ENCODE measurements at regions not wholly inside any gene's neighbourhood (a gene's known extent, or its start where the extent isn't known, plus 50 kb on each side); places are given as distances from the start of the nearest gene placed in this dataset.

DNA sequence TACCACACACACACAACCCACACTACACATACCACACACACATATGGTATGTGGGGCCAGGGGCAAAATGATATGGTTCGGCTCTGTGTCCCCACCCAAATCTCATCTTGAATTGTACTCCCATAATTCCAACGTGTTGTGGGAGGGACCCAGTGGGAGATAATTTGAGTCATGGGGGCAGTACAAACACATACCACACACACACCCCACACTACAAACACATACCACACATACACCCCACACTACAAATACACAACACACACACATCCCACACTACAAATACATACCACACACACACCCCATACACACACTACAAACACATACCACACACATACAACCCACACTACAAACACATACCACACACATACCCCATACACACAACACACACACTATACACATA is 117.8 kb downstream of the TTC32 start:
- no peak for DNase-seq (ENCODE audit: low read depth)

GRCh38 chr2:19776941-19777514 is 124.8 kb downstream of the TTC32 start:
- no peak for DNase-seq (ENCODE audit: low read depth)

- DNase-seq (ENCODE audit: low read depth): no peak
These were observed 125.9 kb downstream of the TTC32 start for GRCh38 chr2:19775838-19776237.

DNA sequence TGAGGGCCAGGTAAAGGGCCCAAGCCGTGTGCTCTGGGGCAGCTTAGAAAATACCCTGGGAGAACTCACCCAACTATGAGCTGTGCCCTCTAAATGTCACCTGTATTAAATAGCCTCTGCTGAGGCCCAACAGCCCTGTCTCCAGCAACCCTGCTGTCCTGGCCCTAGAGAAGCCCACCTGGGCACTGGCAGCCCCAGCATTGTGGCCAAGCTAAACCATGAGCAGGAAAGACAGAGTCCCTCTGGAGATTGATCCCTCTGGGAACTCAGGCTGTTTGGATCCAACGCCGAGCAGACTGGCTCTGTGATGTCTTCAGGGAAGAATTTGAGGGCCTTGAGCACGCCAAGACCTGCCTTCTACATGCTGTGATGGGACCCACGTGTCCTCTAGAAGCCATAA is 126.5 kb downstream of the TTC32 start:
- no peak for DNase-seq (ENCODE audit: low read depth)

- no peak for DNase-seq (ENCODE audit: low read depth)
These were observed 127.0 kb downstream of the TTC32 start for GRCh38 chr2:19774805-19775176.

DNA sequence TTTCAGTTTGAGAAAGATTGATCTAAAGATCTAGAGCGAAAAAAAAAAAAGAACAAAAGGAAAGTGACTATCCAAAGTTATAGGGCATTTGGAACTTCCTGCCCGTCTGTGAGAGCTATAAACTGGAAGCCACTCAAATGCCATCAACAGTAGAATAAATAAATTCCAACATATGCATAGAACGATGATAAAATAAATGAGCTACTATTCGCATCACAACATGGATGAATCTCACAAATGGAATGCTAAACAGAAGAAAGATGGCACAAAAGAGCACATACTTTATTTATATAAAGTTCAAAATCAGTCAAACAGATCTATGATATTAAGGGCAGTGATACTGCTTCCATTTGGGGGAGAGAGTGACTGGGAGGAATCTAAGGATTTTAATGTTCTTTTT is 128.8 kb downstream of the TTC32 start:
- DNase-seq (ENCODE audit: low read depth): no peak

GRCh38 chr2:19769513-19769912 is 132.3 kb downstream of the TTC32 start:
- DNase-seq (ENCODE audit: low read depth): no peak

DNA sequence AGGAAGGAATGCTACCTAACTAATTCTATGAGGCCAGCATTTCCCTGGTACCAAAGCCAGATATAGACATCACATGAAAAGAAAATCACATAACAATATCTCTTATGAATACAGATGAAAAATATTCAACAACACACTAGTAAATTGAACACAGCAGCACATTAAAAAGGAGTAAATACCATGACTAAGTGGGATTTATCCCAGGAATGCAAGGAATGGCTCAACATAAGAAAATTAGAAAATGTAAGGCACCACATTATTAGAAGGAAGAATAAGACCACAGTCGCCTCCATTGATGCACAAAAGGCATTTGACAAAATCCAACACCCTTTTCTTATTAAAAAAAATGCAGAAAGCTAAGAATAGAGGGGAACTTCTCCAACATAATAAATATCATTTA is 133.9 kb downstream of the TTC32 start:
- DNase-seq (ENCODE audit: low read depth): no peak

- DNase-seq (ENCODE audit: low read depth): no peak
These were observed 136.8 kb downstream of the TTC32 start for GRCh38 chr2:19764998-19765397.

GRCh38 chr2:19763731-19764130 is 138.1 kb downstream of the TTC32 start:
- no peak for DNase-seq (ENCODE audit: low read depth)

DNA sequence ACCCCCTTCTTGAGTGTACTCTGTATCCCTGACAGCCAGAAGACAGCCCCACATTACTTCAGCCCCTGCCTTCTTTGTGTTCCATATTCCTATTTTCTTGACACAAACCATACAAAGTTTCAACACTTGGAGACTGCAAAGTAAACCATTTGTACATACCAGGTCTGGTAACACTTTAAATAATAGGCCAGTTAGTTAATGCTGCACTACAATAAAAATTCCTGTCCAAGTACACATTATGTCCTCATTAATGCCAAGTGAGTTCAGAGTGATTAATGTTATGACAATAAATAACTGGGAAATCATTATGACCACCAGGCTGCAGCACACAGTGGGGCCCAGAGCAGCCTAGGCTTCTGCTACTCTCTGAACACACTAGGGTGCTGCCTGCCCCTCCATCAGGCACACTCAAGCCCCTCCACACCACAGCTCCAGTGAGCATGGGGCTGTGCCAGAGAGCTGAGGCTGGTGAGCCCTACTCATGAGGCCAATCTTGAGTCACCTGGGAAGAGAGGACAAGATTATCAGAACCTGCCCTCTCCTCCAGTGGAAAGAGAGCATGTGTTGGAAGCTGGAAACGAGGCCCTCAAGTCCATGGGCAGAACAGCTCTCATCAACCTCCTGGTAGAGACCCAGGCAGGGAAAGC is 138.7 kb downstream of the TTC32 start:
- DNase-seq (ENCODE audit: low read depth): no peak

DNA sequence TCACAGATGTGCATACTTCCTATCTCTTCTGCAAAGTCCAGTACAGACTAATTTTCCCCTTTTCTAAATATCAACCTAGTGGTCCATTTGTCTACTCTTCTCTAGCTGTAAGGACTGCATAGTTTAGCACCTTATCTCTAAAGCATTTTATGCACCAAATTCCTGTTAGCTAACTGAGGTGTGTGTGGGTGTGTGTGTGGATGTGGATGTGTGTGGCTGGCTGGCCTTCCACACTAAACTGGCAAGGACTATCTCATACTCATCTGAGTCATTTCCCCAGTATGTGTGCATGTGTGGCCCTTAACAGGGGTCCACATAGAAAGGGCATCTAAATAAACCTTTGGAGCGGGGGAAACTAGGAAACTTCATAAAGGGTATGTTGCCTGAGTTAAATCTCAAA is 139.6 kb downstream of the TTC32 start:
- no peak for DNase-seq (ENCODE audit: low read depth)

- DNase-seq (ENCODE audit: low read depth): no peak
These were observed 141.9 kb downstream of the TTC32 start for GRCh38 chr2:19759880-19760279.

DNA sequence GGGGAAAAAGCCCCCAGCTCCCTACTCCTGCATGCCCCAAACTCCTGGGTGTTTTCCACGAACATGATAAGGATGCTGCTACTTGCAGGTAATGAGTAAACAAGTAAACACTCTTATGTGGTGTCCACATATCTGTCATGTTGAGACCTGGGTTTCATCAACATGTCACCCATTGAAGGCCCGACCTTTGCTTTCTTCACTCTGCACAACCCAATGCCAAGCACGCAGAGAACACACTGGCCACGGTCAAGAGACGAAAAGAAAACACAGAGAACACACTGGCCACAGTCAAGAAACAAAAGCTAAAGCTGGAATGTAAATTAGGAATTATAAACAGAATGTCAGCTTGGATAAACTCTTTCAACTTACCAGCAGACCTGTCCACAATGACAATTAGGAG is 143.1 kb downstream of the TTC32 start:
- DNase-seq (ENCODE audit: low read depth): no peak

GRCh38 chr2:19757586-19757985 is 144.2 kb downstream of the TTC32 start:
- no peak for DNase-seq (ENCODE audit: low read depth)

- DNase-seq (ENCODE audit: low read depth): no peak
These were observed 146.9 kb downstream of the TTC32 start for GRCh38 chr2:19754907-19755306.

- DNase-seq (ENCODE audit: low read depth): no peak
These were observed 148.0 kb downstream of the TTC32 start for GRCh38 chr2:19753818-19754217.

DNA sequence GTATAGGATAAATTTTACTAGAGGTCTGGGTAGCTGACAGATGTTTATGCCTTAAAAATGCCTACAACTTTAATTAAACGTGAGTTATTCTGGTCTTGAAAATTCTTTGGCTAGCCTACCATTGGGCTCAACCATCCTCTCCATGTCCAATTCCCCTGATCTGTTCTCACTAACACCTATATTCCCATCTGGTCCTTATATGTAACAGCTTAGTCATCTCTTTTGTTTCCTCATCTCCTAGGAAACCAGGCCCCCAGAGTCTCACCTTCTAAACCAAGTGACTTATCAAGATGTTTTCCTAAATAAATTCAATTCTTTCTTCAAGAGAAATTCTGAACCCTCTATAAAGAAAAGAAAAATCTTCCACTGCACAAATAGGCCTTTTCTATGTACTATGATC is 148.5 kb downstream of the TTC32 start:
- no peak for DNase-seq (ENCODE audit: low read depth)

- no peak for DNase-seq (ENCODE audit: low read depth)
These were observed 149.3 kb downstream of the TTC32 start for GRCh38 chr2:19752500-19752899.

- DNase-seq (ENCODE audit: low read depth): no peak
These were observed 150.2 kb downstream of the TTC32 start for GRCh38 chr2:19751631-19752030.

- no peak for DNase-seq (ENCODE audit: low read depth)
These were observed 151.6 kb downstream of the TTC32 start for GRCh38 chr2:19750136-19750535.

- no peak for DNase-seq (ENCODE audit: low read depth)
These were observed 152.3 kb downstream of the TTC32 start for GRCh38 chr2:19749507-19749836.

DNA sequence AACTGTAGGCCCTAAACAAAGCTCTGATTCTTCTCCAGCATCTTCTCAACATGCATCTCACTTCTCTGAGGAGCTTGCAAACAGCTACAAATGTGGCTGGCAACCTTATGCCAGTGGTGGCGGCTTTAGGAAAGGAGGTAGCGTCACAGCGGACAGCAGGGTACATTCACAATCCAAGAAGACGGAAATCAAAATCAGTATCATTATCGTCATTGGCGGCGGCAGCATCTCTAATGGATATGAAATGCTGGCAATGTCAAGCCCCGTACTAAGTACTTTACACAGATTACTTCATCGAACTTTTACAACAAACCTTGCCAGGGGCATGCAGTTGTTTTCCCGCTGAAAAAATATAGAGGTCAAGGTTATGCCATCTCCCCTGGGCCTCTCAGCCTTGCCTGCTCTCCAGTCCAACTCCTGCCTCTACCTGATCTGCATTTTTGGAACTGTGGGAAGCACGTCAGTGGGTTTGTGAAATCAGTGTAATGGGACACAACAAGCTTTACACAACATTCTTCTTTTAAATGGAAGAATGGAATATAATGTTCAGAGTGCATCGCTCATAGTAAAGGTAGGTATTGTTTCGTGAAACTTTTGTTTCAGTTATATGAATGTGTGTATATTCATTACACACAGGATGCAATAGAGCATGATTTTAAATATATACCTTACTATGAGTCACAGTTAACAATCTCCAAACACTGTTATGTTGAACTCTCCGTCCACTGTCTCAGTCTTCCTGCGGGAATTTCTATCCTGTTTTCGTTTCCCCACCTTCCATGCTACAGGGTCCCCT is 152.9 kb downstream of the TTC32 start:
- no peak for DNase-seq (ENCODE audit: low read depth)

- DNase-seq (ENCODE audit: low read depth): no peak
These were observed 153.8 kb downstream of the TTC32 start for GRCh38 chr2:19748073-19748375.
